ENCODE measurements at regions not wholly inside any gene's neighbourhood (a gene's known extent, or its start where the extent isn't known, plus 50 kb on each side); places are given as distances from the start of the nearest gene placed in this dataset.
A peak's percentile ranks its signal among the peaks of the same experiment; 100 is the strongest.

GRCh38 chr1:81414488-81415015 is 386.2 kb upstream of the ADGRL2 start:
- TF ChIP-seq, protein P1, sequence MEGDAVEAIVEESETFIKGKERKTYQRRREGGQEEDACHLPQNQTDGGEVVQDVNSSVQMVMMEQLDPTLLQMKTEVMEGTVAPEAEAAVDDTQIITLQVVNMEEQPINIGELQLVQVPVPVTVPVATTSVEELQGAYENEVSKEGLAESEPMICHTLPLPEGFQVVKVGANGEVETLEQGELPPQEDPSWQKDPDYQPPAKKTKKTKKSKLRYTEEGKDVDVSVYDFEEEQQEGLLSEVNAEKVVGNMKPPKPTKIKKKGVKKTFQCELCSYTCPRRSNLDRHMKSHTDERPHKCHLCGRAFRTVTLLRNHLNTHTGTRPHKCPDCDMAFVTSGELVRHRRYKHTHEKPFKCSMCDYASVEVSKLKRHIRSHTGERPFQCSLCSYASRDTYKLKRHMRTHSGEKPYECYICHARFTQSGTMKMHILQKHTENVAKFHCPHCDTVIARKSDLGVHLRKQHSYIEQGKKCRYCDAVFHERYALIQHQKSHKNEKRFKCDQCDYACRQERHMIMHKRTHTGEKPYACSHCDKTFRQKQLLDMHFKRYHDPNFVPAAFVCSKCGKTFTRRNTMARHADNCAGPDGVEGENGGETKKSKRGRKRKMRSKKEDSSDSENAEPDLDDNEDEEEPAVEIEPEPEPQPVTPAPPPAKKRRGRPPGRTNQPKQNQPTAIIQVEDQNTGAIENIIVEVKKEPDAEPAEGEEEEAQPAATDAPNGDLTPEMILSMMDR (IDR thresholded peaks at IDR 0.05), result peak; percentile 76
- no peak for TF ChIP-seq SIN3A (IDR thresholded peaks at IDR 0.05; ENCODE audit: borderline replicate concordance, insufficient read depth, low read depth, low read length)
- no peak for TF ChIP-seq TCF7L2 (IDR thresholded peaks at IDR 0.05; ENCODE audit: low read depth, low read length)
- TF ChIP-seq, protein P2, sequence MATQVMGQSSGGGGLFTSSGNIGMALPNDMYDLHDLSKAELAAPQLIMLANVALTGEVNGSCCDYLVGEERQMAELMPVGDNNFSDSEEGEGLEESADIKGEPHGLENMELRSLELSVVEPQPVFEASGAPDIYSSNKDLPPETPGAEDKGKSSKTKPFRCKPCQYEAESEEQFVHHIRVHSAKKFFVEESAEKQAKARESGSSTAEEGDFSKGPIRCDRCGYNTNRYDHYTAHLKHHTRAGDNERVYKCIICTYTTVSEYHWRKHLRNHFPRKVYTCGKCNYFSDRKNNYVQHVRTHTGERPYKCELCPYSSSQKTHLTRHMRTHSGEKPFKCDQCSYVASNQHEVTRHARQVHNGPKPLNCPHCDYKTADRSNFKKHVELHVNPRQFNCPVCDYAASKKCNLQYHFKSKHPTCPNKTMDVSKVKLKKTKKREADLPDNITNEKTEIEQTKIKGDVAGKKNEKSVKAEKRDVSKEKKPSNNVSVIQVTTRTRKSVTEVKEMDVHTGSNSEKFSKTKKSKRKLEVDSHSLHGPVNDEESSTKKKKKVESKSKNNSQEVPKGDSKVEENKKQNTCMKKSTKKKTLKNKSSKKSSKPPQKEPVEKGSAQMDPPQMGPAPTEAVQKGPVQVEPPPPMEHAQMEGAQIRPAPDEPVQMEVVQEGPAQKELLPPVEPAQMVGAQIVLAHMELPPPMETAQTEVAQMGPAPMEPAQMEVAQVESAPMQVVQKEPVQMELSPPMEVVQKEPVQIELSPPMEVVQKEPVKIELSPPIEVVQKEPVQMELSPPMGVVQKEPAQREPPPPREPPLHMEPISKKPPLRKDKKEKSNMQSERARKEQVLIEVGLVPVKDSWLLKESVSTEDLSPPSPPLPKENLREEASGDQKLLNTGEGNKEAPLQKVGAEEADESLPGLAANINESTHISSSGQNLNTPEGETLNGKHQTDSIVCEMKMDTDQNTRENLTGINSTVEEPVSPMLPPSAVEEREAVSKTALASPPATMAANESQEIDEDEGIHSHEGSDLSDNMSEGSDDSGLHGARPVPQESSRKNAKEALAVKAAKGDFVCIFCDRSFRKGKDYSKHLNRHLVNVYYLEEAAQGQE (IDR thresholded peaks at IDR 0.05; ENCODE audit: insufficient read depth in 1 of 2, low read depth in 2 of 2, low read length in 1 of 2), result no peak

Data from Panc1 (cell line).